ENCODE measurements at regions not wholly inside any gene's neighbourhood (a gene's known extent, or its start where the extent isn't known, plus 50 kb on each side); places are given as distances from the start of the nearest gene placed in this dataset.

GRCh38 chr2:143974262-143974661 is 545.7 kb downstream of the ZEB2 start:
- TF ChIP-seq ZNF37A (tag by site-specific recombination; IDR thresholded peaks at IDR 0.05) (no peak), ZNF146 (tag by site-specific recombination; IDR thresholded peaks at IDR 0.05) (no peak), ZNF76 (tag by site-specific recombination; IDR thresholded peaks at IDR 0.05; ENCODE audit: borderline replicate concordance, low read depth) (no peak), TRIM28 (IDR thresholded peaks at IDR 0.05; ENCODE audit: borderline replicate concordance, low read length) (no peak), CTCF (tag by site-specific recombination; IDR thresholded peaks at IDR 0.05) (no peak), ZNF830 (tag by site-specific recombination; IDR thresholded peaks at IDR 0.05; ENCODE audit: low read depth) (no peak), REST (tag by site-specific recombination; IDR thresholded peaks at IDR 0.05) (no peak), ZNF561 (tag by site-specific recombination; IDR thresholded peaks at IDR 0.05; ENCODE audit: borderline replicate concordance) (no peak), ZNF585B (tag by site-specific recombination; IDR thresholded peaks at IDR 0.05) (no peak)
